ENCODE measurements at regions not wholly inside any gene's neighbourhood (a gene's known extent, or its start where the extent isn't known, plus 50 kb on each side); places are given as distances from the start of the nearest gene placed in this dataset.

DNA sequence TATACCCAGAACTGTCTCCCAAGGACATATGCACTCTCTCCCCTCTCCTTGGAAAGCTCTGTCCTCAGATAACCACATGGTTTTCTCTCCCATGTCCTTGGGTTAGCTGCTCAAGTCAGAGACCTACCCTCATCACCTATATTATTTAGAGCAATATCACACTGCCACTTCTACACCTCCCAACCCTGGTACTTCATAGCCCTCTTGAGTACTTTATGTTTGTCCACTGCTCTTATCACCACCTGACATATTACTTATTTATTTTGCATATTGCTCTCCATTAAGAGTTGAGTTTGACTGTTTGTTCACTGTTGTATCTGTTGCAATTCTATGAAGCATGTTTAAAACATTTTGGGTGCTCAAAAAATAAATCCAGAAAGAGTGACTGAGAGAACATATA lies 126.3 kb upstream of the ATP1B1 start:
- H3K27ac ChIP-seq (ENCODE audit: insufficient read depth, low read length, poor library complexity, severe bottlenecking) = no peak overlapping the region
- no peak overlapping the region for H3K4me3 ChIP-seq (ENCODE audit: insufficient read depth, low read depth, low read length, poor library complexity, severe bottlenecking)
- H3K27me3 ChIP-seq (replicated peaks; ENCODE audit: control insufficient read depth, insufficient read depth, low read length, poor library complexity, severe bottlenecking) = no peaks in the 10 kb centered on the region
- H3K36me3 ChIP-seq (ENCODE audit: control insufficient read depth, insufficient read depth, low read length) = no peaks in the 10 kb centered on the region
- H3K9me3 ChIP-seq (ENCODE audit: control insufficient read depth, low read length) = no peaks in the 10 kb centered on the region
- no peak for DNase-seq
- H3K4me1 ChIP-seq (ENCODE audit: control insufficient read depth, insufficient read depth, low read length, poor library complexity, severe bottlenecking) = no peaks in the 10 kb centered on the region

DNA sequence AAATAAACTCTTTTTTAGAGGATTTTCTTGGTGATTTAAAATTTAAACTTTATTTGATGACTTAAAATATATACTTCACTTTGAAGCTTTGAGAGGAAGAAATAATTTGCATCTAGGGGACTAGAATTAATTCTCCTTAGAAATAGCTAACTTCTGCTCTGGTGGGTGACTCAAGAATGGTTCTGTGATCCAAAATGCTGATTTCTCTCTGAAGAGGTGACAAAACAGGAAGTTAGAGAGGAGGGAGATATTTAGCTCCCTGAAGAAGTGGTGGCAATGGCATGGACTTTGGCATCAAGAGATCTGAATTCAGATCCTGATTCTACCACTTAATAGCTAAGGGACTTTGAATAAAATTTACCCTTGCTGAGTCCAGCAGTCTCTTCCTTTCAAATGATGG lies 125.8 kb upstream of the ATP1B1 start:
- Histone ChIP-seq H3K27me3 (replicated peaks; ENCODE audit: control insufficient read depth, insufficient read depth, low read length, poor library complexity, severe bottlenecking) (no peaks in the 10 kb centered on the region), H3K36me3 (ENCODE audit: control insufficient read depth, insufficient read depth, low read length) (no peaks in the 10 kb centered on the region), H3K4me3 (ENCODE audit: insufficient read depth, low read depth, low read length, poor library complexity, severe bottlenecking) (no peak overlapping the region), H3K9me3 (ENCODE audit: control insufficient read depth, low read length) (no peaks in the 10 kb centered on the region), H3K27ac (ENCODE audit: insufficient read depth, low read length, poor library complexity, severe bottlenecking) (no peak overlapping the region), H3K4me1 (ENCODE audit: control insufficient read depth, insufficient read depth, low read length, poor library complexity, severe bottlenecking) (no peaks in the 10 kb centered on the region)
- no peak for DNase-seq

DNA sequence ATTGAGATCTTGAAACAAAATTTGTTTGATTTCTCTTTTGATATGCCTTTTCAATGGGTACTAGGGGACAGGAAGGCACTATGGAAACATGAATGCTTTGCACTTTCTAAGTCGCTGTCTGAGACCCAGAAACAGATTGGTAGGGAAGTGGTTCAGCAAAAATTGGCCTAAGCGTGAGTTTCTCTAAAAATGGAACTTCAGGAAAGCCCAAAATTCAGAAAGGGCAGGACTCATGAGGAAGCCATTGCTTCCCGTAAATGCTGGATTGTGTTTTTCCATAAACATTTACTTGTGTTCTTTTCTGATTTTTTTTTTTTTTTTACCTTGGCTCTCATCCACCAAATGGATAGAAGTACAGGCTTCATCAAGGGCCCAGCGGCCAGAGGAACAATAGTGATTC lies 123.7 kb upstream of the ATP1B1 start:
- Histone ChIP-seq H3K4me3 (ENCODE audit: insufficient read depth, low read depth, low read length, poor library complexity, severe bottlenecking) (no peak overlapping the region), H3K27ac (ENCODE audit: insufficient read depth, low read length, poor library complexity, severe bottlenecking) (no peak overlapping the region), H3K9me3 (ENCODE audit: control insufficient read depth, low read length) (no peaks in the 10 kb centered on the region), H3K4me1 (ENCODE audit: control insufficient read depth, insufficient read depth, low read length, poor library complexity, severe bottlenecking) (no peaks in the 10 kb centered on the region), H3K36me3 (ENCODE audit: control insufficient read depth, insufficient read depth, low read length) (no peaks in the 10 kb centered on the region), H3K27me3 (replicated peaks; ENCODE audit: control insufficient read depth, insufficient read depth, low read length, poor library complexity, severe bottlenecking) (no peaks in the 10 kb centered on the region)
- DNase-seq = no peak

DNA sequence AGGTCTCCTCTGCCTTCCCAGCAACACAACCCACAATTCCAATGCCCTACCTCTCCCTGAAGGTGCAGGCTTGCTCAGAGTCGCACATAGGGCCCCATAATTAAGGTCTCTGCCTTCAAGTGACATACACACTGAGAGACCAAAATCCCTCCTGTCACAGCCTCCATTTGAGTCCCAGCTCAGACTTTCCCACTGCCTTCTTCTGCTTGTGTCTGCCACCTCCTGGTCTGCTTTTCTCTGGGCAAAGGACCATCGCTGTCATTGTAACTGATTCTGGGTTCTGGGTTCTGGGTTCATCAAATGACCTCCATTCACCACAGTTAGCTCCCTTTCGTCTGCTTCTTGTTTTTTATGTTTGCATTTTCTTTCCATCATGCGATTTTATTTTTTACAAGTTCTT lies 119.2 kb upstream of the ATP1B1 start:
- Histone ChIP-seq H3K27me3 (replicated peaks; ENCODE audit: control insufficient read depth, insufficient read depth, low read length, poor library complexity, severe bottlenecking) (no peaks in the 10 kb centered on the region), H3K36me3 (ENCODE audit: control insufficient read depth, insufficient read depth, low read length) (no peaks in the 10 kb centered on the region)

DNA sequence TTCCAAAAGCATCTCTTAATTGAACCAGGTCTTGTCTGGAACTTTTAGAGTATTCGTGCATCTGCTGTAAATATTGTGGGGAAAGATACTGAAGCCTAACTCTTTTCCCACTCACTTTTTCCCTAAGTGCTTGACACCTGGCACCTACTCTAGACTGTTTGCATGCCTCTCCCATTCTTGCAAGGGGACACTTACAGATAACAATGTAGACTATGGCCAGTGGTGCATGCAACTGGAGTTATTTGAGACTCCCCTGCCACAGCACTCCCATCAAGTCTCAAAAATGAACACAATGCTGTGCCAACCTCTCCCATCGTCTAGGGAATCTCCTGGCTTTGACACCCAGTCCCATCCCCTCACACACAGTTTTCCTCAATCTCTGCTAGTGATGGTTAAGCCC lies 118.6 kb upstream of the ATP1B1 start:
- no peaks in the 10 kb centered on the region for H3K9me3 ChIP-seq (ENCODE audit: control insufficient read depth, low read length)
- H3K4me1 ChIP-seq (ENCODE audit: control insufficient read depth, insufficient read depth, low read length, poor library complexity, severe bottlenecking) = no peaks in the 10 kb centered on the region
- H3K4me3 ChIP-seq (ENCODE audit: insufficient read depth, low read depth, low read length, poor library complexity, severe bottlenecking) = no peak overlapping the region
- no peaks in the 10 kb centered on the region for H3K27me3 ChIP-seq (replicated peaks; ENCODE audit: control insufficient read depth, insufficient read depth, low read length, poor library complexity, severe bottlenecking)
- no peak overlapping the region for H3K27ac ChIP-seq (ENCODE audit: insufficient read depth, low read length, poor library complexity, severe bottlenecking)
- DNase-seq = no peak
- H3K36me3 ChIP-seq (ENCODE audit: control insufficient read depth, insufficient read depth, low read length) = no peaks in the 10 kb centered on the region

More for the DNA sequence above, 119.2 kb upstream of the ATP1B1 start:
- H3K9me3 ChIP-seq (ENCODE audit: control insufficient read depth, low read length) = no peaks in the 10 kb centered on the region
- H3K4me1 ChIP-seq (ENCODE audit: control insufficient read depth, insufficient read depth, low read length, poor library complexity, severe bottlenecking) = no peaks in the 10 kb centered on the region
- no peak overlapping the region for H3K27ac ChIP-seq (ENCODE audit: insufficient read depth, low read length, poor library complexity, severe bottlenecking)
- no peak for DNase-seq
- no peak overlapping the region for H3K4me3 ChIP-seq (ENCODE audit: insufficient read depth, low read depth, low read length, poor library complexity, severe bottlenecking)

DNA sequence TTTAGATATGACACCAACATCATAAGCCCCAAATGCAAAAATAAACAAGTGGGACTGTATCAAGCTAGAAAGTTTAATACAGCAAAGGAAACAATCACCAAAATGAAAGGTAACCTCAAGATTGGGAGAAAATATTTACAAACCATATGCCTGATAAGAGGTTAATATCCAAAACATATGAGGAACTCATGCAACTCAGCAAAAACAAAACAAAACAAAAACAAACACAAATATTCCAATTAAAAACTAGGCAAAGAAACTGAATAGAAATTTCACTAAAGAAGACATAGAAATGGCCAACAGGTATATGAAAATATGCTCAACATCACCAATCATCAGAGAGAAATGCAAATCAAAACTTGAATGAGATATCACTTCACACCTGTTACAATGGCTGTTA lies 116.5 kb upstream of the ATP1B1 start:
- DNase-seq = no peak
- Histone ChIP-seq H3K9me3 (ENCODE audit: control insufficient read depth, low read length) (no peaks in the 10 kb centered on the region), H3K4me1 (ENCODE audit: control insufficient read depth, insufficient read depth, low read length, poor library complexity, severe bottlenecking) (no peaks in the 10 kb centered on the region)

DNA sequence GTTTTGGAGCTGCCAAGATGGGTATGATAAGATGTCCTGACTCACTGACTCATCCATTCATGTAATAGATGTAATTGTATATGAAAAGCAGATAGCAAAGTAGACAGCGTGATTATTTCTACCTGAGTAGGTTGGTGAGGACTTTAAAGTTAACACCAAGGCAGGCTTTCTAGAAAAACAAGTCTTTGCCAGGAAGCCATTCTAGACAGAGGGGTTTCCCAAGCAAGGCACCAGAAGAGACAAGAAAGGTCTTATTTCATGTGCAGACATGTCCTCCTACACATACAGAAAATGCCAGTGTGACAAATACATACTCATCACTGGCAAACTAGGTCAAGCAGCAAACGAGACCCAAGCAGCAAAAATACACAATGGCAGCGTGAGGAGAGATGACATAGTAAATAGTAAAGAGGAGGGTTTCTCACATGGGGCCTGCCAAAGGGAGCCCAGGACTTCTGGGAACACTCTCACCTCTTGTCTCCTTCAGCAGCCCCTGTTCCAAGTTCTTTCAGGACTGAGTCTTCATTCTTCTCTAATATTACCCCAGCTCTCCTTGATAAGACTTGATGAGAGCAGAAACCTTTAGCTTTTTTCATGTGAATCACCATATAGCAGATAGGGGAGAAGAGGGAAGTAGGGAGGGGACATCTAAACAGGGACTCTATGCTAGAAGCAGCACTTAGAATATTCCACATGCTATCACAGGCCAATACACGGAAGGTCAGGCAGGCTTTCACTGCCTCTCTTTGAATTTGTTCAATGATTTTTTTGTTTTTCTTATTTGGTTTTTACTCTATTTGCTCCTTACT lies 114.6 kb upstream of the ATP1B1 start:
- no peaks in the 10 kb centered on the region for H3K9me3 ChIP-seq (ENCODE audit: control insufficient read depth, low read length)

More for the DNA sequence above, 116.5 kb upstream of the ATP1B1 start:
- Histone ChIP-seq H3K27ac (ENCODE audit: insufficient read depth, low read length, poor library complexity, severe bottlenecking) (no peak overlapping the region), H3K36me3 (ENCODE audit: control insufficient read depth, insufficient read depth, low read length) (no peaks in the 10 kb centered on the region), H3K27me3 (replicated peaks; ENCODE audit: control insufficient read depth, insufficient read depth, low read length, poor library complexity, severe bottlenecking) (no peaks in the 10 kb centered on the region), H3K4me3 (ENCODE audit: insufficient read depth, low read depth, low read length, poor library complexity, severe bottlenecking) (no peak overlapping the region)

DNA sequence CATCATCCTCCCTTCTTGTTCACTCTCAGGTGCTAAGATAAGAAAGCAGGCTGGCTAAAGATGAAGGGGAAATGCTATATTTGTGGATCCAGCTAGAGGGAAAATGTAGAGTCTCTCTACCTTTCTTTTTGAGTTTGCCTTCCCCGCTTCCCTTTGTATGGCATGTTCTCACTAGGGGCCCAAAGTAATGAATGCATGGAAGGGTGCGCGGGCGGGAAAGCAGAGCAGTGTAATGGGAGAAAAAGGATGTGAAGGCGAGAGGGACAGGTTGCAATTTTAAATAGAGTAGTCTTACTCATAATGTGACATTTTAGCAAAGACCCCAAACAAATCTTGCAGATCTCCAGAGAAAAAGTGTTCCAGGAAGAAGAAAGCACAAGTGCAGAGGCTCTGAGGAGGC lies 105.1 kb upstream of the ATP1B1 start:
- Histone ChIP-seq H3K27me3 (replicated peaks; ENCODE audit: control insufficient read depth, insufficient read depth, low read length, poor library complexity, severe bottlenecking) (no peaks in the 10 kb centered on the region), H3K27ac (ENCODE audit: insufficient read depth, low read length, poor library complexity, severe bottlenecking) (no peak overlapping the region)
- no peak for DNase-seq

More for the DNA sequence above, 114.6 kb upstream of the ATP1B1 start:
- Histone ChIP-seq H3K4me1 (ENCODE audit: control insufficient read depth, insufficient read depth, low read length, poor library complexity, severe bottlenecking) (no peaks in the 10 kb centered on the region), H3K36me3 (ENCODE audit: control insufficient read depth, insufficient read depth, low read length) (no peaks in the 10 kb centered on the region), H3K27me3 (replicated peaks; ENCODE audit: control insufficient read depth, insufficient read depth, low read length, poor library complexity, severe bottlenecking) (no peaks in the 10 kb centered on the region), H3K4me3 (ENCODE audit: insufficient read depth, low read depth, low read length, poor library complexity, severe bottlenecking) (no peak overlapping the region), H3K27ac (ENCODE audit: insufficient read depth, low read length, poor library complexity, severe bottlenecking) (no peak overlapping the region)
- DNase-seq = no peak

DNA sequence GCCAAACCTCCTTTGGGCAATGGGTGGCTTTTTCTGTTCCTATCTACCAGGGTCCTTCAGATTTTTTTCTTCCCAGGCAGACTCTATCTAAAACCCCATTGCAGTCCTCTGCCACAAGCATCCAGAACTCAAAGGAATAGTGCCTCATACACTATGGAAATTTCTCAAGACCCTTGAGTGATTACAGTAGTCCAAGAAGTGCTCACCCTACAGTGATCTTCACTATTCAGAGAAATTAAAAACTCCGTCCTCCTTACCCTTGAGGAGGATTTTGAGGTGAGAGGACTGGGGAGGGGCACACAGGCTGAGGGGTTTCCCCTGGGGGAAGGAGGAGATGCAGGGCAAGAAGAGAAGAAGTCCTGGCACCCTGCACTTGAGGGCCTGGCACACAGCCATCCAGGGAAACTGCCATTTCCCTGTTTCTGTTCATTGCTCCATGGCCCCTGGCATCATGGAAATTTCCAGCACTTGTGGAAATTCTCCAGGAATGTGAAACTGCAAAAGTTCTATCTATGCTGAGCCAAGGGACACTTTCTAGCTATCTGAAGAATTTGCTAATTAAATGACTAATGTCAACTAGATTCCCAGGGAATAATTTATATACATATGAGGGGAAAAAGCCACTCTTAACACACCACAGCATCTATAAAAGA lies 102.5 kb upstream of the ATP1B1 start:
- Histone ChIP-seq H3K27ac (ENCODE audit: insufficient read depth, low read length, poor library complexity, severe bottlenecking) (no peak overlapping the region), H3K4me3 (ENCODE audit: insufficient read depth, low read depth, low read length, poor library complexity, severe bottlenecking) (no peak overlapping the region), H3K9me3 (ENCODE audit: control insufficient read depth, low read length) (no peaks in the 10 kb centered on the region), H3K36me3 (ENCODE audit: control insufficient read depth, insufficient read depth, low read length) (no peaks in the 10 kb centered on the region), H3K27me3 (replicated peaks; ENCODE audit: control insufficient read depth, insufficient read depth, low read length, poor library complexity, severe bottlenecking) (no peaks in the 10 kb centered on the region), H3K4me1 (ENCODE audit: control insufficient read depth, insufficient read depth, low read length, poor library complexity, severe bottlenecking) (no peaks in the 10 kb centered on the region)
- DNase-seq = no peak

More for the DNA sequence above, 105.1 kb upstream of the ATP1B1 start:
- H3K4me1 ChIP-seq (ENCODE audit: control insufficient read depth, insufficient read depth, low read length, poor library complexity, severe bottlenecking) = no peaks in the 10 kb centered on the region
- H3K36me3 ChIP-seq (ENCODE audit: control insufficient read depth, insufficient read depth, low read length) = no peaks in the 10 kb centered on the region
- no peaks in the 10 kb centered on the region for H3K9me3 ChIP-seq (ENCODE audit: control insufficient read depth, low read length)
- H3K4me3 ChIP-seq (ENCODE audit: insufficient read depth, low read depth, low read length, poor library complexity, severe bottlenecking) = no peak overlapping the region

DNA sequence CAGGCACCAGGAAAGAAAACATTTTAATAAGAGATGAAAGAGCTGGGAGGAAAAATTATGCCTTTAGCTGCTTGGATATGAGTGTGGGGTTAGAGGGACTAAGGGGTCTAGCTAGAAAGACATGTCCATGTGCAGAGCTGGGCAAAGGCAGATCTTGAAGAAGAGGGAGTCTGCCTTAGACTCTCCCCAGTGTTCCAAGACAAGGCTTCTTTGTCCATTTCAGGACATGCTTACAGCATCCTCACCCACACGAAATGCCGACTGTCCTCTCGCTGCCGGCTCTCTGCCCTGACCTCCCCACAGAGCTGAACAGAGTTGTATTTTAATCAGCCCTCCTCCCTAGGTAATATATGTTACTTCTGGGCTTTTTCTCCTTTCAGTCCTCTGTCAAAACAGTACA lies 100.7 kb upstream of the ATP1B1 start:
- no peaks in the 10 kb centered on the region for H3K9me3 ChIP-seq (ENCODE audit: control insufficient read depth, low read length)
- DNase-seq = no peak
- H3K27ac ChIP-seq (ENCODE audit: insufficient read depth, low read length, poor library complexity, severe bottlenecking) = no peak overlapping the region
- H3K4me1 ChIP-seq (ENCODE audit: control insufficient read depth, insufficient read depth, low read length, poor library complexity, severe bottlenecking) = no peaks in the 10 kb centered on the region
- H3K36me3 ChIP-seq (ENCODE audit: control insufficient read depth, insufficient read depth, low read length) = no peaks in the 10 kb centered on the region
- H3K4me3 ChIP-seq (ENCODE audit: insufficient read depth, low read depth, low read length, poor library complexity, severe bottlenecking) = no peak overlapping the region
- no peaks in the 10 kb centered on the region for H3K27me3 ChIP-seq (replicated peaks; ENCODE audit: control insufficient read depth, insufficient read depth, low read length, poor library complexity, severe bottlenecking)
